NOMO-1 treated with dmso at 0.1 percent for 144 hours (cell line): ENCODE measurements at regions not wholly inside any gene's neighbourhood (a gene's known extent, or its start where the extent isn't known, plus 50 kb on each side); places are given as distances from the start of the nearest gene placed in this dataset.
"Not testable (repeated sequence)": the region's sequence is repeated elsewhere in the genome, so short reads cannot be mapped to it uniquely, and the experiment has no call there.

ENCODE experiments used
- DNase-seq: peaks from one replicate; lab custom pipeline; 2025; ENCODE audit not compliant: unreplicated experiment; lab: John Stamatoyannopoulos, UW

GRCh38 chr14:38593476-38593875 lies 337.6 kb upstream of the CLEC14A start:
- DNase-seq = no peak

DNA sequence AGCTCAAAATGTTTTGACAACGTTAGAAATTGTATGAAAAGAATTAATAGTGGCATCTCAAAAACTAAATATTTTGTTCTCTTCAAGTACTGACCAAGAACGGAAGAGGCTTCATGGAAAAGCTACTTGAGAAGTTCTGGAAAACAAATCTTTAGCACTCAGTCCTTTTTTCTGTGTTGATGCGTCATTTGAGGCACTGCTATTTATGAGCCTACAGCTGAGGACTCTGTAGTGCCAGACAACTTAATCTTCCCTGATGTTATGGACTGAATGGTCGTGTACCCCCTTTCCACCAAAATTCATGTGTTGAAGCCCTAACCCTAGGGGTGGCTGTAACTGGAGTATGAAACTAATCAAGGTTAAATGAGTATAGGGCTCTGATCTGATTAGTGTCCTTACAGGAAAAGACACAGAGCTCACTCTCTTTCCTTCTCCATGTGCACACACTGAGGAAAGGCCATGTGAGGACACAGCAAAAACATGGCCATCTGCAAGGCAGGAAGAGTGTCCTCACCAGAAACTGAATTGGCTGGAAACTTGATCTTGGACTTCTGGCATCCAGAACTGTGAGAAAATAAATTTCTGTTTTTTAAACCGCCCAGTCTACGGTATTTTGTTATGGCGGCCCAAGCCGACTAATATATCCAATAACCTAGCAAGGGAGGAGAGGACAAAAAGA lies 337.0 kb upstream of the CLEC14A start:
- DNase-seq = no peak

GRCh38 chr14:38589747-38590350 lies 334.0 kb upstream of the CLEC14A start:
- no peak for DNase-seq

DNA sequence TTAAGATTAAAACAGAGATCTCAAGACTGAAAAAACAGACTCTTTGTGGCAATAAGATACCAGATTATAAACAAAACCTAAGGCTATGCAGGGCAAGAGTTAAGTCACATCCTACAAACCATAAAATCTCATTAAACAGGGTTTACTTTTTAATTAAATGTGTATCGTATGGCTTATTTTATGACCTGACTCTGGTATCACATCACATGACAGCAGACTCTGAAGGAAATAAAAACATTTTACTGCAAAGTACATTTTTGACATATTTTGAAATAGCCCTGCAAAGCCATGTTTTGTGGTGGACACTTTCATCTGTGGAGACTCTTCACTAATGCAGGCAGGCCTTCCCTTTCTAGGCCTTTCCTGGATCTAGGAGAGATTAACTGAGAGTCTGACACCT lies 327.6 kb upstream of the CLEC14A start:
- no peak for DNase-seq

DNA sequence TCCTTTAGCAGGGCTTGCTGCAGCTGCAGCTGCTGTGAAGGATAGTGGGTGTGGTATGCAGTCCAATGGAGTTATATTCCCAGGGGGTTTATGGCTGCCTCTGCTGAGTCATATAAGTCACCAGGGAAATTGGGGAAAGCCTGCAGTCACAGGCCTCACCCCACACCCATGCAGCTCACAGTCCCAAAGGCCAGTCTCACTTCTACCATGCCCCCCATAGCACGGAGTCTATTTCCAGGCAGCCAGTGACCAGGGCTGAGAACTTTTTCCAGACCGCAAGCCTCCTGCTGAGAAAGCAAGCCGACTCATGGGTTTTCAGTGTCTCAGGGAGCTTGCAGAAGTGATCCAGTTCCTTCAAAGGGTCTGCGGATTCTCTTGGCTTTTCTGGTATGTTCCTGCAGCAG lies 322.4 kb upstream of the CLEC14A start:
- no peak for DNase-seq

GRCh38 chr14:38567703-38568102 lies 311.8 kb upstream of the CLEC14A start:
- DNase-seq = no peak

DNA sequence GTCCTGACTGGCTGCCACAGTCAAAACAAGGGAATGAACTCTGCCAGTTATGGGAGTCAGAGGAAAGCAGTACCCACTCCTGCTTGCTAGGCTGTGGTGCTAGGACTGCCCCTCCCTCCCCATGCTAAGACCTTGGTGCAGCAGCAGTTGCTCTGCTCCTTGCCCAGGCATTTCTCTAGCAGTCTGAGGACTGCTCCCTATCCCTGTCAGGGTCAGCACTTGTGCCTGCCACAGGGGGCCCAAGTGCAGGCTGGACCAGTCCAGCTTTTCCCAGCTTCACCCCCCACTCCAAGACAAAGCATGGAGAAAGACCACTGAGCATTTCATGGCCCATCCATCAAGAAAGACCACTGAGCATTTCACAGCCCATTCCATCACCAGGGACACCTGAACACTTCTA lies 305.8 kb upstream of the CLEC14A start:
- DNase-seq = no peak

- no peak for DNase-seq
These were observed 303.8 kb upstream of the CLEC14A start for GRCh38 chr14:38559711-38560110.

DNA sequence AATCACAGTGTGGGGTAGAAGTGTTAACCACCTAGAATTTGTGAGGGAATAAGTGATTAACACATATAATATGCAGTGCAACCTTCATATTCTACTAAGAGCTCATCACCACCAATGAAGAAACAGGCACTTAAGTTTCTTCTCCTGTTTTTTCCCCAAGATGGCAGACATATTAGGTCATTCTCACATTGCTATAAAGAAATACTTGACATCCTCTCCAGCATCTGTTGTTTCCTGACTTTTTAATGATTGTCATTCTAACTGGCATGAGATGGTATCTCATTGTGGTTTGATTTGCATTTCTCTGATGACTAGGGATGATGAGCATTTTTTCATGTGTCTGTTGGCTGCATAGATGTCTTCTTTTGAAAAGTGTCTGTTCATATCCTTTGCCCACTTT lies 301.5 kb upstream of the CLEC14A start:
- DNase-seq = not testable (repeated sequence)

DNA sequence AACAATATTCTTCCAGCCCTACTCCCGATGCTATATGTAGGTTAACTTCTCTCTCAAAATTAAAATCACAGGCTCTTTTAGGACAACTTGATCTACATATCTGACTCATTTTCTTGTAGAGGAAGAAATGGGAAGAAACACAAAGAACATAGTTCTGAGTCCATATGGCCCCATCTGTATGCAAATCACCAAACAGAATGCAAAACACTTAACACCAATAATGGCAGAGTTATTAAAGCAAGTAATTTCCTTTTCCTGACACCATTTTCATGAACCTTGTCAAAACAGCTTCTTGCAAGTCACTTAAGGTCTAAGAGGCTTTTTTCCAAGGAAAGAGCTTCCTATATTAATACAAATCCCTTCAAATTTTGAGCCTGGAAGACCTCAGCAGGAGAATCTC lies 300.4 kb upstream of the CLEC14A start:
- DNase-seq = no peak

GRCh38 chr14:38554026-38554425 lies 298.1 kb upstream of the CLEC14A start:
- DNase-seq = no peak

GRCh38 chr14:38553586-38553985 lies 297.7 kb upstream of the CLEC14A start:
- no peak for DNase-seq

DNA sequence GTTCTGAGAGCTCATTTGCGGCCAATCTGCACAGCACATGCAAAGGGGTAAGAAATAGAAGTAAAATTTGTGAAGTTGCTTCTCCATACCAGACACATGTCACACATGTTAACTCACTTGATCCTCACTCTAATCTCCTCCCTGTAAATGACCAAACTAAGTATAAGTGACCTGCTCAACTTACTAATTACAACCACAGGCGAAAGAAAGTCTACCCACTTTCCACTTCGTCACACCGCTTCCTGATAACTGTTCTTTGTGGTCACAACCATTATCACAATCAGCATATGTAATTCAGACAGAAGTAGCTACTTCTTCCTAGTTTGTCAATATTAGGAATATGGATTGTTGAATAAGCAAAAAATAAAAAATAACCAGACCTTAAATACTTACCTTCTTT lies 293.7 kb upstream of the CLEC14A start:
- DNase-seq = no peak

DNA sequence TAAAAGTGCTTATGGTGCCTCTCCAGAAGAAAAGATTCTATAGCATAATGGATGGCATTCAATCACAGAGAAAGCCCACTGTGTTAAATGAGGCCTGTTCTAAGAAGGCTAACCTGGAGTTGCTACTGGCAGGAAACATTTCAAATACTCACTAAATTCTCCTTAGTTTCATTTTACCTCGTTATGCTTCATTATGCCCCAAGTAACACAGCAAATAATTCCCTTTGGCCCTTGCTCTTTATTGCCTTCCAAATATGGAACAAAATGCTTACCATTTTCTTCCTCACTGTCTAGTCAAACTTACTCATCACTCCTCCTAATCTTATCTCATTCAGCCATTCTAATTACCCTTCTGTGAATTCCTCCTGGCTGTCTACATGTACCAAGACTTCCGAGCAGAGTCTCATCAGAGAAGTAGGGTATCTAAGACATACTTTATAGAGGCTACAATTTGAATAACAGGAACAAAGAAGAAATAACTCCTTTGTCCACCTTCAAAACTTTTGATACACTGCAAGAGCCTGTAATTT lies 292.1 kb upstream of the CLEC14A start:
- no peak for DNase-seq

GRCh38 chr14:38546932-38547551 lies 291.1 kb upstream of the CLEC14A start:
- no peak for DNase-seq

DNA sequence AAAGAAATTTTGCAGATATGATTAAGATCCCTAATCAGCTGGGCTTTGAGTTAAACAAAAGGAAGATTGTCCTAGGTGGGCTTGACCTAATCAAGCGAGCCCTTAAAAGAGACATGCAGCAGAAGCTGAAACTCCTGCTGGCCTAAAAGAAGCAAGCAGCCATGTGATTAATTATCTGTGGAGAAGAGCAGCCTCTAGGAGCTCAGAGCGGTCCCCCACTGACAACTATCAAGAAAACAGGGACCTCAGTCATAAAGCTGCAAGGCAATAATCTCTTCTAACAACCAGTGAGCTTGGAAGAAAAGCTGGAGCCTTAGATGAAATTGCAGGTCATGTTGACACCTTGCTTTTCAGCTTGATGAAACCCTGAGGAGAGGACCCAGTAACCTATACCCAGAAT lies 288.9 kb upstream of the CLEC14A start:
- DNase-seq = no peak

- not testable (repeated sequence) for DNase-seq
These were observed 288.0 kb upstream of the CLEC14A start for GRCh38 chr14:38543851-38544250.

DNA sequence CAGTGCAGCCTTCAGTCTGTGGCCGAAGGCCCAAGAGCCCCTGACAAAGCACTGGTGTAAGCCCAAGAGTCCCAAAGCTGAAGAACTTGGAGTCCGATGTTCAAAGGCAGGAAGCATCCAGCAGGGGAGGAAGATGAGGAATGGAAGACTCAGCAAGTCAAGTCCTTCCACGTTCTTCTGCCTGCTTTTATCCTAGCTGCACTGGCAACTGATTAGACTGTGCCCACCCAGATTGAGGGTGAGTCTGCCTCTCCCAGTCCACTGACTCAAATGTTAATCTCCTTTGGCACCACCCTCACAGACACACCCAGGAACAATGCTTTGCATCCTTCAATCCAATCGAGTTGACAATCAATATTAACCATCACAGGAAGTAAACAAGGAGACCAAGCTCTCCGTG lies 282.2 kb upstream of the CLEC14A start:
- not testable (repeated sequence) for DNase-seq

DNA sequence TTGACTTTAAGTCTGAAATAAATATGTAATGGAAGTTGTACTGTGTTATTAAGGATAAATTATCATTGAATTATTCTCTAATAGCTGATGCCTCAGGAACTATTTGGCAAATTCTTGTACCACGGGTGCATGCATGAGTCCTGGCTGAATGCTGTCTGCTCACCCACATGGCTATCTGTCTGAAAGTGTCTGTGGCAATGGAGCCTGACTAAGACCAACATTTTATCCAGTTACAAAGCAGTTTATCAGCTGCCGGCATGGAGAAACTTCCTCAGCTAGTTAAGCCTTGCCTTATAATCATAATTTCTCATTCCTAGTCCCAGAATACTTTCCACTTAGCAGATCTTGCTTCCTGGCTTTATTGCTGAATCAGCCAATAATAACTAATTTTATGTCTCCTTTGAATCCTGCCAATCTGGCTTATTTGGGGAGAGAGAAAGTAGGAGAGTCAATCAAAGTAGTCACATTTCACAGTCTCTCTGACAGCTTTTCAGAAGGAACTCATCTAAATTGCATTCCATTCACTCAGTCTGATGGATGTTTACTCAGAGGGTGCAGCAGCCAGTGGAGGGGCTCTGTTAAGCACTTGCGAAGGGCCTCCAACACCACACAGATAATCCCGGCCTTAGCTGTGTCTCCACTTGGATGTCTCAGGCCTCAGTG lies 280.6 kb upstream of the CLEC14A start:
- no peak for DNase-seq

DNA sequence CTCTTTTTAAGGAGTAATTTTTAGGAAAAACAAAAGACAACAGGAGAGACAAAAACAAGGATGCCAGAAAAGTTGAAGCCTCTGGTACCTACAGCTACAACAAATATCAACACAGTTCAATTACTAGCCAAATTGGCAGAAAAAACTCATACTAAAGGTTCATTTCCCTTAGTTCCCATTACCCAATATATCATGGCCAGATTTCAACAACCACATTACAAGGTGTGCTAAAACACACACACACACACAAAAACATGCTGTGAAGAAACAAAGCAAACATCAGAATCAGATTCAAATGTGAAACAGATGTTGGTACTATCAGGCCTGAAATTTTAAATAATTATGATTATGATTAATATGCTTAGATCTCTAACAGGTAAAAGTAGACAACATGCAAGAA lies 272.7 kb upstream of the CLEC14A start:
- no peak for DNase-seq

GRCh38 chr14:38527502-38527878 lies 271.6 kb upstream of the CLEC14A start:
- DNase-seq = no peak
